ENCODE measurements at regions not wholly inside any gene's neighbourhood (a gene's known extent, or its start where the extent isn't known, plus 50 kb on each side); places are given as distances from the start of the nearest gene placed in this dataset.

GRCh38 chr22:47304191-47304831, 541.9 kb downstream of the TBC1D22A start:
- TF ChIP-seq, protein P1, sequence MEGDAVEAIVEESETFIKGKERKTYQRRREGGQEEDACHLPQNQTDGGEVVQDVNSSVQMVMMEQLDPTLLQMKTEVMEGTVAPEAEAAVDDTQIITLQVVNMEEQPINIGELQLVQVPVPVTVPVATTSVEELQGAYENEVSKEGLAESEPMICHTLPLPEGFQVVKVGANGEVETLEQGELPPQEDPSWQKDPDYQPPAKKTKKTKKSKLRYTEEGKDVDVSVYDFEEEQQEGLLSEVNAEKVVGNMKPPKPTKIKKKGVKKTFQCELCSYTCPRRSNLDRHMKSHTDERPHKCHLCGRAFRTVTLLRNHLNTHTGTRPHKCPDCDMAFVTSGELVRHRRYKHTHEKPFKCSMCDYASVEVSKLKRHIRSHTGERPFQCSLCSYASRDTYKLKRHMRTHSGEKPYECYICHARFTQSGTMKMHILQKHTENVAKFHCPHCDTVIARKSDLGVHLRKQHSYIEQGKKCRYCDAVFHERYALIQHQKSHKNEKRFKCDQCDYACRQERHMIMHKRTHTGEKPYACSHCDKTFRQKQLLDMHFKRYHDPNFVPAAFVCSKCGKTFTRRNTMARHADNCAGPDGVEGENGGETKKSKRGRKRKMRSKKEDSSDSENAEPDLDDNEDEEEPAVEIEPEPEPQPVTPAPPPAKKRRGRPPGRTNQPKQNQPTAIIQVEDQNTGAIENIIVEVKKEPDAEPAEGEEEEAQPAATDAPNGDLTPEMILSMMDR (conservative IDR thresholded peaks at IDR 0.05; ENCODE audit: low read depth, low read length), result no peak
- TF ChIP-seq EZH2phosphoT487 (IDR thresholded peaks at IDR 0.05; ENCODE audit: borderline replicate concordance, low read length) (no peak), EZH2 (IDR thresholded peaks at IDR 0.05; ENCODE audit: low read length, unreplicated experiment) (no peak)

All from PC-3 (cell line).